Activated CD4-positive, alpha-beta T cell treated with anti-CD3 and anti-CD28 coated beads, Interleukin-2, amount 50 U/mL, for 24 hours (primary cell): ENCODE measurements at regions not wholly inside any gene's neighbourhood (a gene's known extent, or its start where the extent isn't known, plus 50 kb on each side); places are given as distances from the start of the nearest gene placed in this dataset.

Experiments used
- DNase-seq, 2 donors: peaks; one replicate each; pipeline ENCODE4 v3.0.0-alpha.2; 2020; ENCODE audit warnings: low read depth in 1 of 2, low spot score in 1 of 2

DNA sequence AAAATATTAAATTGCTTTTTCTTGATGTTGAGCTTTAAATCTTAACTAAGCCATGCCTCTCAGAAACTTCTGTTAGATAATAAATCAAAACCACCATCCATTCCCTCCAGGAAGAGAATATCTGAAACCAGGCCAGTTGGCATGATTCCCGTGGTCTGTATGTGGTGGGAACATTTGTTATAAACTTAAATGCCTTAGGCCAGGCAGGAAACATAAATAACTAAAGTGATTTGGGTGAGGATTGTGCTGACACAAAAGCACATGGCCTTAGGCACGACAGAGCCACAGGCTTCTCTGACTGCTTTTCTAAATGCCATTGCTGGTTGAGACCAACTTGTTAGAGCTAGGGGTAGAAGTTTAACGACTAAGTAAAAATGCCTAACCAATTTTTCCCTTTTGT is 255.9 kb downstream of the GABRG2 start:
- DNase-seq, result no peak

DNA sequence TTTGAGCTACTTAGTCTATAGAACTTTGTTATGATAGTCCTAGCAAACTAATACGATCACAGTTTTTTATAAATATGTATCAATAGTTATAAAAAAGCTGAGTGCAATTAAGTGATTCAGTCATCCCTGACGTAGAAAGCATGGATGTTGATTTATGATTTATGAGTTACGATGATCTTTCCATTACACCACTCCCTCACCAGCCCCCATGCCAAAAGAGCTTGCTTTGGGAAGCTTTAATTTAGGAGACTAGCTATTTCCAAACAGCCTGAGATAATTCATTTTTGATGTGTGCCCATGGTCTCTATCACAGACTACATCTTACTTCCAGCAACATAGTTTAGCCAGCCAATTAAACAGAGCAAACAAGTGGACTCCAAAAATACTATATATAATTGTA is 256.8 kb downstream of the GABRG2 start:
- no peak for DNase-seq

- no peak for DNase-seq
These were observed 257.7 kb downstream of the GABRG2 start for GRCh38 chr5:162325143-162325727.

- no peak for DNase-seq
These were observed 267.4 kb downstream of the GABRG2 start for GRCh38 chr5:162334944-162335343.

- DNase-seq, result no peak
These were observed 292.9 kb downstream of the GABRG2 start for GRCh38 chr5:162360373-162360931.

GRCh38 chr5:162372256-162372655 is 304.7 kb downstream of the GABRG2 start:
- no peak for DNase-seq

DNA sequence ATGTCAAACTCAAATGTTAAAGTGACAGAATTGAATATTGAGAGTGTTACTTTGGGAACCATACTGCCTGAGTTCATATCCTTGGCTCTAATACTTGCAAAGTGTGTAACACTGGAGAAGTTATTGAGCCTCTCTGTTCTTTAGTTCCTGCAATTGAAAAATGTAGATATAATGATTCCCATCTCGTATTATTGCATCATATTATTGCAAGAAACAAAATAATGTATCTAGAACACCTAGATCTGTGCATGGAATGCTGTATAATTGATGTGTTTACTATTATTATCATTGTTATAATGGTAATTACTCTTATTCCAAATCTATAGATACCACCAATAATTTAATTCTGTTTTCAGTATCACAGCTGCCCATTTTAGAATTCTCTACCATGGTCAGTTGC is 310.3 kb downstream of the GABRG2 start:
- no peak for DNase-seq

DNA sequence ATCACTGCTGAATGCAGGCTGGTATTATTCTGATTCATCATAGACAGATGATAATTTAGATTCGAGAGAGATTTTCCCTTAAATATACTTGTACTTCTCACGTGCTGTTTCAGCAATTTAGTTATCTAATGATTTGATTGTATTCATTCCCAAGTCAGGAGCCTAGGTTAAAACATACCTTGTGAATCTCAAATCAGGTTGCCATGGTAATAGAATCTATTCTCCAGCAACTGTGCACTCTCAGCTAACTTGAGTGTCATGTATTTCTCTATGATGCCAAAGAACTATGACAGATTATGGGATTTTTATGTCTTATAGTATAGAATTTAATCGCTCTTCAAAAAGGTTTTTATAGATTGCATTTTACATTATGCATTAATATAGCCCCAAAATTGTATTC is 315.3 kb downstream of the GABRG2 start:
- no peak for DNase-seq

DNA sequence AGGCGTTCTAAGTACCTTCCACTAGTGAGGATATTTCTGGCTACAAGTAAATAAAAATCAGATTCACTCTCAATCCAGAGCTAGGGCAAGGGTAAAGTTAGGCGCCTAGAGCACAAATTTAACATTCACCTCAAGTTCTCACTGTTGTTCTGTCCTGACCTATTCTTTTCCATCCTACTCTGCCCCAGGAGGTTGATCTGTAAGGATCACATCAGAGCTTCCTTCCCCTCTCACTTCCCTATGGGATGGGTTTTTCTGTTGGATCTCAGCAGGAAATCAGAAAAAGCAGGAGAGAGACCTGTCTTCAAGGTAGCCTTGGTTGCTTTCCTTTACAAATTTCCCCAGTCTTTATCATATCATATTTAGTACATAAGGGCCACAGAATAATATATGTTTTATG is 316.7 kb downstream of the GABRG2 start:
- DNase-seq, result no peak

GRCh38 chr5:162391833-162392232 is 324.3 kb downstream of the GABRG2 start:
- DNase-seq, result no peak

DNA sequence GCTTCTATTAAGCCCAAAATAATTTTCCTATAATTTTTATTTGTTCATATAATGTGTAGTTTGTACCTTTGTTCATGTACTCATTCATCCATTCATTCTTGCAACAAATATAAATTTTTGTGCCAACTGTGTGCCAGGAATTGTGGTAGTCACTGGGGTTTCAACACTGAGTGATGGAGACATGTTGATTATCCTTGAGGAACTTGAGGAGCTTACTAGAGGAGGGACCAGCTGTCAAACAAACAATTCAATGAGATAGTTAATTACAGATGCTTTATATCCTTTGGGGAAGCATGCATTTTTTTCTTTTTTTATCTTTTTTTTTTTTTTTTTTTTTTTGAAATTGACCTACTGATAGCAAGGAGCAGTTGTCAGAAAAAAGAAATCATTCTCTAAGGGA is 324.8 kb downstream of the GABRG2 start:
- no peak for DNase-seq

DNA sequence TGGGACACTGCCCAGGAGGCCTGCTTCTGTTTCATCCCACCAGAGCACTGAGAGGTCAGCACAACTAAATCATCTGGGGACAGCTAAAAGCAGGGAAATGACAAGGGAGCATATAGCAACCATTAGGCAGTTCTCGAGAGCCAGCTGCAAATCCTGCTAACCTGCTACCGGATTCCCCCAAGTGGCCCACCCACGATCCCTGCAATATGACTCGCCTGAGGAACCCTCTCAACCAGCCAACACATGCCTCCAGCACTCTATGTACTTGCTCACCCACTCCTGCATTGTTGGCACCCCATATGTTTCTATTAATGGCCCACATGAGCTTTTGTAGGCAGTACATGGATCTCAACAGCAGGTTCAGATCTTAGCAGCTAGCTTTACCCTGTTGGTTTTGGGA is 326.0 kb downstream of the GABRG2 start:
- DNase-seq, result no peak

DNA sequence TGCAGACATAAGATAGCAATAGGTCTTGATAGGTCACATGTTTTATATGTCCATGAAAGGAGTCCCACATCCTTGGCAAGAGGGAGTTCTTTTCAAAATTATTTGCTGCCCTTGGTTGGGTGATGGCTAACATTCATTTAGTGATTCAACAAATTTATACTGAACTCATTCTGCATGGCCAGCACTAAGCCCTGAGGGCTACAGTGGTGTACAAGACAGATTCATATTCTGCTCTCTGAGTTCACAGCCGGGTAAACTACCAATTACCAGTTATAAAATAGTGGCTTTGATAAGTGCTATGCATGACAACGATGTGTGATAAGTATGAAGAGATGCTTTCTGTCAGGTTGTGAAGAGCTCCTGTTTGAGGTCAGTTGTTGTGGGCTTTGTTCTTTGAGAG is 340.0 kb downstream of the GABRG2 start:
- DNase-seq, result no peak

DNA sequence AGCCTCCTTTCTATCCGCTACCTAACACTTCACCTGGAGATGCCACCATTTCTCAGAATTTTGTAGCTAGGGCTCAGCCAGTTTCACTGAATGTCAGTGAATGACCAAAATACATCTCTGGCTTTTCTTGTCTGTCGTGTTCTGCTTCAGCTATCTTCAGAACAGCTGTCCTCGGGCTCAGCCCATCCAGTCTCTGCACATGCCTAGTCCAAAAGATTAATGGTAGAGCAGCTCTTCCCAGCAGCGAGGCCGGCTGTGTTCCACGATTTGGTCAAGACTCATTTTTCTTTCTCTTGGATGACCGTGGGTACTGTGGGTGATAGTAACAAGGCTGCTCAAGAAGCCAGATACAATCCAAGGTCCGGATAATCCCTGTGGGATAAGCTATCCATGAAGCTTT is 342.8 kb downstream of the GABRG2 start:
- DNase-seq, result no peak

DNA sequence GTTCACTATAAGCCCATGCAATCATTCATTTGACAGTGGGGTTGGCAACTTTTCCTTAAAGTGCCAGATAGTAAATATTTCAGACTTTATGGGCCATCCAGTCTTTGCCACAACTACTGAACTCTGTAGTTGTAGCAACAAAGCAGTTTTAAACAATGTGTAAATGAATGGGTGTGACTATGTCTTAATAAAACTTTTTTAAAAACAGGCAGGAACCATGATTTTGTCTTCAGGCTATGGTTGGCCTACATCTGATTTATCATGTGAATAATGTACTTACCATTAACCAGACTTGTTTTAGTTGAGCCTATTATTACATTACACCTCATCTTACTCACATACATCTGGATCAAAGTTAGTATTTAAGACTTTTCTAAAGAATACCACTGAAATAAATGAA is 361.6 kb downstream of the GABRG2 start:
- DNase-seq, result no peak

GRCh38 chr5:162434281-162434680 is 366.7 kb downstream of the GABRG2 start:
- DNase-seq, result no peak

DNA sequence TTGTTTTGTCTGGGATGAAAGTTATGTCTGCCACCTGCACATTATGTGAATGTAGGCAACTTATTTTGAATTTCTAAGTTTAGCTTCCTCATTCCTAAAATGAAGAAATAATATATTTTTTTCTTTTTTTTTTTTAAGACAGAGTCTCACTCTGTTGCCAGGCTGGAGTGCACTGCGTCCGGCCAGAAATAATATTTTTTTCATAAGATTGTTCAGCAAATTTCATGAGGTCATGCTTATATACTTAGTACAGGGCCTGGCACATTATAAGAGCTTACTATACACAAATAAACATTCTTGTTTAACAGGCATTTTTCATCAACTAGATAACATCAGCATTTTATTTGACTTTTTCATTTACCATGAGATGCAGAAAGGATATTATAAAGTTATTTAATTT is 368.5 kb downstream of the GABRG2 start:
- no peak for DNase-seq

DNA sequence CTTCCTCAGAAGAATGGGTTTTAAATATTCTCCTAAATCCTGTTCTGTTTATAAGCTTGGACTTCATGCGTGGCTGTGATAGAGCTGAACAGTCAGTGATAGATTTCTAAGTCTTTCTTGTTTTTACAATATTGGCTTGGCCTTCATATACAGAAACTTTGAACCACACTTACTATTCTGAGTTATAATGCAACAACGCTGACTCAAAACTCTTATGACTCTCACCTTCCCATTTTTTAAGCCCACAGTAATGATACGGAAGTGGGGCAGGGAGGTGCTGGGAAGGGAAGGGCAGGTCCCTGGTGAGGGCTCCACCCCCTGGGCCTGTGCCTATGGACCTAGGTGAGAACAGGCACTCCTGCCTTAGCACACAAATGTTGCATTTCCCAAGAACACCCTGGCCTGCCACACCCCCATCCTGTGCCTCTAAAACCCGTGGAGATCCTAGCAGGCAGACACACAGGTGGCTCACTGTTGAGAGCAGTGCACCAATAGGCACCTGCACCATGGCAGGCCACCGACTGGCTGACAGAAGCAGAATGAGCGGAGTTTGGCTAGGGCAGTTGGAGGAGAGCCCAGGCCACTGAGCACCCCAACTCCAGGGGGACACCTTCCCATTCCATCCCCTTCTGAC is 376.7 kb downstream of the GABRG2 start:
- DNase-seq, result no peak

GRCh38 chr5:162456086-162456485 is 388.5 kb downstream of the GABRG2 start:
- no peak for DNase-seq

- DNase-seq, result no peak
These were observed 398.4 kb downstream of the GABRG2 start for GRCh38 chr5:162466011-162466410.

DNA sequence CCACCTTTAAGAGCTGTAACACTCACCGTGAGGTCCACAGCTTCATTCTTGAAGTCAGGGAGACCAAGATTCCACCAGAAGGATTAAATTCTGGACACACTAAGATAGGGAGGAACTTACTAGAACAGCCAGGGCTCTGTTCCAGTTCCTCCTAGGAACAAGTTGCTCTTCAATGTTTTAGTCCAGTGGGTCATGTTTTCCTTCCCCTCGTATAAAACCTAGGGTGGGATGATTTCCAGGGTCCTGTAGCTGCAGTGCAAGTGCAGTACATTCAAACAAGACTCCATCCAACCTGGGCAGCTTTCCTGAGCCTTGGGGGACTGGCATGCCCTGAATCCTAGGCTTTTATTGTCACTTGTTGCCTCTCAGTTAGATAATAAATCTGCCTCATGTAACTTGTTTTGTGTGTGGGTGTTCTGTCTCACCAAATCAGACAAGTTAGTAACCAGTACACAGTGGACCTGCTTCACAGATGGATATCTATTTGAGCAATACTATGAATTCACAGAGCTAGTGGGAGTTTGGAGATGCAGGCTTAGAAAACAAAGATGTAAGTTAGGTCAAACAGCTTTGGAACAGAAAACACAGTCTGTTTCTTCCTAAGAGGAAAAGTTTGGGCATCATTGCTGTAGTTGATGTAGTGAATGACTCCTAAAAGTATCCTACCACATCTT is 405.6 kb downstream of the GABRG2 start:
- no peak for DNase-seq

DNA sequence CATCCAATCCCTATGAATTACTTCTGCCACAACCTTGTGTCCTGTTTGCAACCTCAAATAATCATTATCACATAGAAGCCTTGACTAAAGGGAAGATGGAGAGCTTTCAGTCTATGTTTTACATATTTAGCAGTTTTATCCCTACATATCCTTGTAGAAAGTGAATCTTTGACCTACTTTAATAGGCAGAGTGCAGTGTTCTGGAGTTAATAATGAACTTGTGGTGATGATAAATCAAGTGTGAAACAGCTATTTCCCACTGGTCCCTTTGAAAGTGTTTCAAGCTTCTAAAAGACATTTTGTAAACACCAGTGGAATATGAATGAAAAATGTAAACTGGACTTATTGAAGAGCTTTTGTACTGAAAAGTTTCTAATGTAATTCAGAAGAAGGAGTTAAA is 406.7 kb downstream of the GABRG2 start:
- no peak for DNase-seq

- no peak for DNase-seq
These were observed 416.5 kb downstream of the GABRG2 start for GRCh38 chr5:162484095-162484494.
